Esophagus muscularis mucosa (tissue), 4 donors: ENCODE measurements at regions not wholly inside any gene's neighbourhood (a gene's known extent, or its start where the extent isn't known, plus 50 kb on each side); places are given as distances from the start of the nearest gene placed in this dataset.

Source experiments
- DNase-seq: peaks from one replicate; pipeline ENCODE4 v3.0.0-alpha.2; 2017; ENCODE audit errors: extremely low spot score
- H3K27ac ChIP-seq, 4 donors: fragments of 200-600 bp; sonication (generic); replicated peaks in 1 of 4; 1 replicate in 3 of 4; 2 replicates in 1 of 4; pipeline ENCODE4 v1.5.1; 2016 to 2019; ENCODE audit warnings: mild to moderate bottlenecking in 1 of 4
- H3K27me3 ChIP-seq, 4 donors: fragments of 200-600 bp; sonication (generic); one replicate each; pipeline versions ENCODE4 v1.5.1 to v1.6.0; 2016 to 2019
- H3K36me3 ChIP-seq, 4 donors: fragments of 200-600 bp; sonication (generic); one replicate each; pipeline ENCODE4 v1.5.1; 2016 to 2019
- H3K4me1 ChIP-seq, 4 donors: fragments of 200-600 bp; sonication (generic); one replicate each; pipeline ENCODE4 v1.5.1; 2016 to 2019
- H3K4me3 ChIP-seq, 4 donors: fragments of 200-600 bp; sonication (generic); 1 replicate in 2 of 4; 2 replicates in 2 of 4; pipeline ENCODE4 v1.5.1; 2016 to 2019; ENCODE audit warnings: mild to moderate bottlenecking in 4 of 4, moderate library complexity in 1 of 4
- H3K9me3 ChIP-seq, 4 donors: fragments of 200-600 bp; sonication (generic); 1 replicate in 3 of 4; 2 replicates in 1 of 4; pipeline ENCODE4 v1.5.1; 2016 to 2019
- EP300 ChIP-seq: sonication (generic); formaldehyde crosslinking; IDR thresholded peaks from one replicate; pipeline ENCODE4 v1.6.1; 2017; ENCODE audit warnings: antibody characterized with exemption
- POLR2A ChIP-seq: fragments of 450-650 bp; IDR thresholded peaks from one replicate; pipeline ENCODE4 v1.6.1; 2017; ENCODE audit warnings: antibody characterized with exemption, moderate library complexity, mild to moderate bottlenecking, low read depth
- POLR2AphosphoS5 ChIP-seq, 2 donors: sonication (generic); formaldehyde crosslinking; IDR thresholded peaks; one replicate each; pipeline ENCODE4 v1.6.1; 2017; ENCODE audit warnings: antibody characterized with exemption in 2 of 2
- WGBS: methylation state at CpG from one replicate; pipeline ENCODE4 v1.1.5; 2018; 5-methylcytosine and 5-hydroxymethylcytosine counted together
- intact Hi-C: fragments of 100-400 bp; cut with DNase I; formaldehyde crosslinking; loops from one replicate; pipeline ENCODE4 v1.15.1; 2023
- TF ChIP-seq, protein P1 (sequence below), 3 experiments: fragments of 200-600 bp in 2 of 3; fragments of 450-650 bp in 1 of 3; sonication (generic) in 2 of 3; IDR thresholded peaks; one replicate each; pipeline ENCODE4 v1.5.1; 2017 to 2019; ENCODE audit warnings: antibody characterized with exemption in 3 of 3, mild to moderate bottlenecking in 2 of 3, moderate library complexity in 1 of 3

- Histone ChIP-seq H3K9me3 (no peaks in the 10 kb centered on the region), H3K36me3 (no peaks in the 10 kb centered on the region), H3K4me3 (no peak overlapping the region), H3K27ac (no peak overlapping the region), H3K4me1 (no peaks in the 10 kb centered on the region), H3K27me3 (peaks cover 0 to 29% (median 0%) of the 10 kb centered on the region in 4 donors)
- intact Hi-C loops = no loop called here
- no peak for TF ChIP-seq POLR2A
- no peak for TF ChIP-seq EP300
- TF ChIP-seq, protein P1, sequence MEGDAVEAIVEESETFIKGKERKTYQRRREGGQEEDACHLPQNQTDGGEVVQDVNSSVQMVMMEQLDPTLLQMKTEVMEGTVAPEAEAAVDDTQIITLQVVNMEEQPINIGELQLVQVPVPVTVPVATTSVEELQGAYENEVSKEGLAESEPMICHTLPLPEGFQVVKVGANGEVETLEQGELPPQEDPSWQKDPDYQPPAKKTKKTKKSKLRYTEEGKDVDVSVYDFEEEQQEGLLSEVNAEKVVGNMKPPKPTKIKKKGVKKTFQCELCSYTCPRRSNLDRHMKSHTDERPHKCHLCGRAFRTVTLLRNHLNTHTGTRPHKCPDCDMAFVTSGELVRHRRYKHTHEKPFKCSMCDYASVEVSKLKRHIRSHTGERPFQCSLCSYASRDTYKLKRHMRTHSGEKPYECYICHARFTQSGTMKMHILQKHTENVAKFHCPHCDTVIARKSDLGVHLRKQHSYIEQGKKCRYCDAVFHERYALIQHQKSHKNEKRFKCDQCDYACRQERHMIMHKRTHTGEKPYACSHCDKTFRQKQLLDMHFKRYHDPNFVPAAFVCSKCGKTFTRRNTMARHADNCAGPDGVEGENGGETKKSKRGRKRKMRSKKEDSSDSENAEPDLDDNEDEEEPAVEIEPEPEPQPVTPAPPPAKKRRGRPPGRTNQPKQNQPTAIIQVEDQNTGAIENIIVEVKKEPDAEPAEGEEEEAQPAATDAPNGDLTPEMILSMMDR (IDR thresholded peaks at IDR 0.05) = no peak
- no peak for TF ChIP-seq POLR2AphosphoS5 (IDR thresholded peaks at IDR 0.05)
- peak; percentile 62 for DNase-seq
- 82% methylated on average over 2 of the region's 2 CpGs for WGBS
Measured at GRCh38 chr17:34010534-34010933, 244.6 kb upstream of the CCL2 start.

GRCh38 chr17:34011599-34011998, 243.5 kb upstream of the CCL2 start:
- no peaks in the 10 kb centered on the region for H3K4me1 ChIP-seq
- no peaks in the 10 kb centered on the region for H3K9me3 ChIP-seq
- WGBS = 80% methylated on average over 3 of the region's 3 CpGs
- H3K4me3 ChIP-seq = no peak overlapping the region
- no peaks in the 10 kb centered on the region for H3K36me3 ChIP-seq
- intact Hi-C loops = no loop called here
- DNase-seq = no peak
- no peak for TF ChIP-seq POLR2A
- no peak for TF ChIP-seq POLR2AphosphoS5 (IDR thresholded peaks at IDR 0.05)
- no peak for TF ChIP-seq EP300
- TF ChIP-seq, protein P1 (IDR thresholded peaks at IDR 0.05) = no peak
- peaks cover 0 to 22% (median 0%) of the 10 kb centered on the region in 4 donors for H3K27me3 ChIP-seq
- H3K27ac ChIP-seq = no peak overlapping the region

GRCh38 chr17:34012709-34013375, 242.2 kb upstream of the CCL2 start:
- Histone ChIP-seq H3K9me3 (no peaks in the 10 kb centered on the region), H3K4me3 (no peak overlapping the region), H3K36me3 (no peaks in the 10 kb centered on the region), H3K4me1 (no peaks in the 10 kb centered on the region), H3K27me3 (peaks cover 0 to 14% (median 0%) of the 10 kb centered on the region in 4 donors), H3K27ac (no peak overlapping the region)
- DNase-seq = peak; percentile 45
- intact Hi-C loops = no loop called here
- TF ChIP-seq POLR2AphosphoS5 (IDR thresholded peaks at IDR 0.05) = no peak
- no peak for TF ChIP-seq POLR2A
- TF ChIP-seq, protein P1 (IDR thresholded peaks at IDR 0.05) = no peak
- no peak for TF ChIP-seq EP300
- 63% methylated on average over 5 of the region's 5 CpGs for WGBS

DNA sequence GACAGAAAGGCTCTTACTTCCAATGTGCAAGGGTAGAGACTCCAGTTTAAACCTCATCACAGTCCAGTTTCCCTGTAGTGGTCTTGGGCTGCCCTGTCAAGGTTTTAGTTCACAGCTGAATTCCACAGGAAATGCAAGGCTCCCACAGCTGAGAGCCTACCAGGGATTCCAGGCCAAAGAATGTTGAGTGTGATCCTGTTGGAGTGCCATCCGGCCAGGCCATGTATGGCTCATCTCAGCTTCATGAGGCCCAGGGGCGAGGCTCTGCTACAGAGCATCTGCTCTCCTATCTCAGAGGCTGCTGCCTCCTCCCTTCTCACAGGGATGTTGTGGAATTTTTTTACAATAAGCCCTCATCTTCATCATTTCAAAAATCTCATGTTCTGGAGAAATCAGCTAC, 239.8 kb upstream of the CCL2 start:
- Histone ChIP-seq H3K27ac (no peak overlapping the region), H3K36me3 (no peaks in the 10 kb centered on the region), H3K4me1 (no peaks in the 10 kb centered on the region), H3K4me3 (no peak overlapping the region), H3K27me3 (peaks cover 0 to 10% (median 0%) of the 10 kb centered on the region in 4 donors), H3K9me3 (no peaks in the 10 kb centered on the region)
- TF ChIP-seq EP300 = no peak
- TF ChIP-seq POLR2A = no peak
- TF ChIP-seq POLR2AphosphoS5 (IDR thresholded peaks at IDR 0.05) = no peak
- TF ChIP-seq, protein P1 (IDR thresholded peaks at IDR 0.05) = no peak
- no CpG with 5 or more reads among the region's 2 CpGs for WGBS
- DNase-seq = no peak
- intact Hi-C loops = no loop called here

DNA sequence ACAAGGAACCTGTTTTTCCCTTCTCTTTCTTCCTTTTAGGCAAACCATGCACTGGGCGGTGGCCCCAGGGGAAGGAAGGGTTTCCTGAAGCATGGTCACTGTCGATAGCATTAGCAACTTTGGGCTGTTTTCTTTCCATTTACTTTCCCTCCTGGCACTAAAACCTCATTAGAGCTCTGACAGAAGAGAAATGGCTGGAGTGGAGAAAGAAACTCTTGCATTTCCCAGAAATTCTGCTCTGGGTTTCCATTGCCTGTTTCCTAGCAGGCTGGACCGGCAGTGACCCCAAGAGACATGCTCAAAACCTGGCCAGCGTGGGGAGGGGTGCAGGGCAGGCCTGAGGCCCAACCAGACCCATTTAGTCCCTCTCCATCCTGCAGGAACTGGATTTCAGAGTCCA, 230.7 kb upstream of the CCL2 start:
- TF ChIP-seq, protein P1 (IDR thresholded peaks at IDR 0.05) = no peak
- TF ChIP-seq POLR2AphosphoS5 (IDR thresholded peaks at IDR 0.05) (no peak), POLR2A (no peak)
- Histone ChIP-seq H3K27me3 (peaks cover 0 to 3% (median 0%) of the 10 kb centered on the region in 4 donors), H3K36me3 (no peaks in the 10 kb centered on the region), H3K27ac (no peak overlapping the region), H3K4me3 (no peak overlapping the region), H3K4me1 (no peaks in the 10 kb centered on the region), H3K9me3 (no peaks in the 10 kb centered on the region)
- DNase-seq = no peak
- intact Hi-C loops = no loop called here
- 51% methylated on average over 4 of the region's 4 CpGs for WGBS
